GM18868 (cell line): ENCODE measurements at regions not wholly inside any gene's neighbourhood (a gene's known extent, or its start where the extent isn't known, plus 50 kb on each side); places are given as distances from the start of the nearest gene placed in this dataset.

Experiments
- ATAC-seq: cut with Tn5 transposase; IDR thresholded peaks from one replicate; pipeline ENCODE4 v1.9.1; 2021; ENCODE audit warnings: mild to moderate bottlenecking, moderate library complexity; ENCODE audit not compliant: unreplicated experiment

DNA sequence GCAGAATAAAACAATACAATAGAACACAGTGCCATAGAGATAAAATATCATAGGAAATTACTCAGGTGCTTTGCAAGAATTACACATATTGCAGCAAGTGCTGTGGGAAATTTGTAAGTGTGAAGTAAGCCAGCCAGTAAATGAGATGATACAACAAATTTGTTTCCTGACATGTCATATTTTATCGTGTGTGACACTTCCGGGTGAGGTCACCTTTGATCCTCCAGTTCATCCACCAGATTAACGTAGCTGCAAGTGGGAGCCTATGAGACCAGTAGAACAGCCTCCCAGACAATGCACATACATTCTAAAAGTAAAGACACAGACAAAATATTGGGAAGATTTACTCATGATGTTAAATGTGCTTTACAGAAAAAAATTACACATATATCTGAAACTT is 72.2 kb downstream of the PRDM9 start:
- no peak for ATAC-seq

DNA sequence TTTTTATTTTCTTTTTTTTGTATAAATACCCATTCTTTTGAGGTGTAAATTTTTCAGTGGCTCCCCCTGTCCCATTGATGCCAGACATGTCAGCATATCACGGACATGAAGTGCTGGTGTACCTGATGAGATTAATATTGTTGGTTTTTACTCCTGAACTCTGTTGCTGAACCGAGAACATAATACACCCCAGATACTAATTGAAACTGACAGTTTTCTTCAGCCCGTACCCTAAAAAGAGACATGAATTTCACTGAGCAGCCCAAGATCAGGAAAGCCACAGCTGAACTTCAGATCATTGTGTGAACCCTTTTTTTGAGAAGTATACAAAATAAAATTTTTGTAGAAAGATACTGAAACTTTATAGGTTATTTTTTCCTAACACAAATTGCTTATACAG is 75.7 kb downstream of the PRDM9 start:
- ATAC-seq, result no peak

DNA sequence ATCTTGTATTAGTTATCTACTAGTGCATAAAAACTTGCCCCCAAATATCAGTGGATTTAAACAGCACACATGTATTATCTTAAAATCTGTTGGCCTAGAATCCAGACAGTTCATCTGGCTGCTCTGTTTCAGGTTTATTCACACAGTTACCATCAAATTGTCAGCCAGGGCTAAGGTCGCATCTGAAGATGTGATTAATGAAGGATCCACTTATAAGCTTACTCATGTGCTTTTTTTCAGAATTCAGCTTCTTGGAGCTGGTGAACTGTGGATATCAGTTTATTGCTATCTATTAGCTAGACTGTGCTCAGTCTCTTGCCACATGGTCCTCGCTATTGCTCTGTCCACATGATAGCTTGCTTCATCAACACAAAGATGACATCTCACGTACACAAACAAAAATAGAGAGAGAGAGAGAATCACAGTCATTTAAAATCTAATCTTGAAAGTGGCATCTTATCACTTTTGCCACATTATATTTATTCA is 81.5 kb downstream of the PRDM9 start:
- no peak for ATAC-seq

DNA sequence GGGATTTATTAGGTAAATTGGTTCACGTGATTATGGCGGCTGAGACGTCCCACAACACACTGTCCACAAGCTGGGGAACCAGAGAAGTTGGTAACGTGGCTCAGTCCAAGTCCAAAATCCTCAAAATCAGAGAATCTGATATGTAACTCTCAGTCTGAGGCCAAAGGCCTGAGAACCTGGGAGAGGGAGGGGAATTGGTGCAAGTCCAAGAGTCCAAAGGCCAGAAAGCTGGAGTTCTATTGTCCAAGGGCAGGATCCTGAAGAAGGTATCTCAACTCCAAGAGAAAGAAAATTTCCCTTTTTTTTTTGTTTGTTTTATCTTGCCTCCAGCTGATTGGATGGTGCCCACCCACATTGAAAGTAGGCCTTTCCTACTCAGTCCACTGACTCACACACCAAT is 83.8 kb downstream of the PRDM9 start:
- ATAC-seq, result no peak

DNA sequence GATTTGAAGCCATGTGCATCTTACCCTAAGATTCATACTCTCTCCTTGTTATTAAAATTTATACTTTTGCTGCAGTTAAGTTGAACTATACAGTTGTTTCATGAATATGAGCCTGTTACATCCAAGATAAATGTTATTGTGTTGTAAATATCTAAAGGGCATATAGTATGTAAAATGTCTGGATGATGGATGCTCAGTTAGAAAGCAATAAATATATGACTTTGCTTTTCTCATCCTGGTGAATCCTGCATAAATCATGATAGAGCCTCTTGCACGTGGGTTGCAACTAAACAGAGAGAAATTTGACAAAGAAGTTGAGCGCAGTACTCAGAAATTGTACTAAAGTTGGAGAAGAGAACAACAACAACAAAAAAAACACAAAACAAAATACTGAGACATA is 99.5 kb downstream of the PRDM9 start:
- no peak for ATAC-seq

DNA sequence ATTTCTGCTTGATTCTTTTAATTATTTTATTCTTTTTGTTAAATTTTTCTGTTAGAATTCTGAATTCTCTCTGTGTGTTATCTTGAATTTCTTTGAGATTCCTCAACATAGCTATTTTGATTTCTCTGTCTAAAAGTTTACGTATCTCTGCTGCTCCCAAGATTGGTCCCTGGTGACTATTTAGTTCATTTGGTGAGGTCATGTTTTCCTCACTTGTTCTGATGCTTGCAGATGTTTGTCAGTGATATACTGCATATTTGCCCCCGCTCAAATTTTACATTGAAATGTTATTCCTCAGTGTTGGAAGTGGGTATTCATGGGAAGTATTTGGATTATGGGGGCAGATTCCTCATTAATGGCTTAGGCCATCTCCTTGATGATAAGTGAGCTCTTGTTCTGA is 105.3 kb downstream of the PRDM9 start:
- no peak for ATAC-seq

DNA sequence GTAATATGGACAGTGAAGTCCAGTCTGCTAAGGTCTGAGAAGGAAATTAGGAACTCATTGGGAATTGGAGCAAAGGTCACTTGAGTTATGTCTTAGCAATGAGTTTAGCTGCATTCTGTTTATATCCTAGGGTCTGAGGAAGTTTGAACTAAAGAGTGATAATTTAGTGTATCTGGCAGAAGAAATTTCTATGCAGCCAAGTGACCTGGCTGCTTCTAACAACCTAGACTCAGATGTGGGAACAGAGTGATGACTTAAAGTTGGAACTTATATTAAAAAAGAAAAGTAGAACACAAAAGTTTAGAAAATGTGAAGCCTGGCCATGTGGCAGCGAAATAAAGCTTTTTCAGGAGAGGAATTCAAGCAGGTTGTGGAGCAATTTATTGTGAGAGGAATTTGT is 106.2 kb downstream of the PRDM9 start:
- ATAC-seq, result no peak

DNA sequence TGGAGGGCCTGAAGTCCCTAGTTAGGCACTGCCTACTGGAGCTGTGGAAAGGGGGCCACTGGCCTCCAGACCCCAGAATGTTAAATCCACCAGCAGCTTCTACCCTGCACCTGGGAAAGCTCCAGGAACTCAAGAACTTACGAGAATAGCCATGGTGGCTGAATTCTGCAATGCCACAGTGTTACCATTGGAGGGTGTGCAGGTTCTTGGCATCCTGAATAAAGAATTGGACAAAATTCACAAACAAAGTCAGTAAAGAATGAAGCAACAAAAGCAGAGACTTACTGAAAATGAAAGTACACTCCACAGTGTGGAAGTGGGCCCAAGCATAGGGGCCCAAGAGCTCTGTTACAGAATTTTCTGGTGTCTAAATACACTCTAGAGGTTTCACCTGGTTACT is 107.0 kb downstream of the PRDM9 start:
- ATAC-seq, result no peak

DNA sequence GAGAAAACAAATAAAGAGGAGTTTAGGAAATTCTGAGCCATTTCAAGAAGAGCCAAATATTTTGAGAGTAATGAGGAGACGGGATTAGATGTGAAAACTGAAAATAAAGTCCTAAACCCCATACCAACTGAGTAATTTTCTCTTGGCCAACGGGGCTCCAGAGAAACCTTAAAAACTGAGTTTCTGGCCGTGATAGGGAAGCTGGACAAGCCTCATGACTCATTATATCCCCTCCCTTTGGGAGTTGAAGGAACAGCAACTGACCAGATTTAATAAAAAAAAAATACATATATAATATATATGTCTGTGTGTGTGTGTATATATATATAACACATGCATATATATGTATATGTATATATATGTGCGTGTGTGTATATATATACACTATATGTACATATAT is 119.6 kb downstream of the PRDM9 start:
- ATAC-seq, result no peak

DNA sequence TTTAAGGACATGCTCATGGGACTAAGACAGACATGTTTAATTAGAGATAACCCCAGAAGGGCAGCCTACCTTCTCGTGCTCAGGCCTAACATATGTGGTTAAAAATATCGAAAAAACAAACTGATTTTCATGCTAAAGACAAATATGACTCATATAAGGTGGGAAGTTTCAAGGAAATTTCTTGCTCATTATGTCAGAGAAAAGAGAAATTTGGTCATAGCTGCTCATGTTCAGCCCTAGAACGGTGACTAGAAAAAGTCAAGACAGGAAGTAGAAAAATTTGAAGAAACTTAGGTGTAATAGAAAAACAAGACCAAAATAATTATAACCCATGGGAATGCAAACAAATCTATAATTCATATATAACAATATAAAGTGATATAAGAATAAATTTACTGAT is 120.6 kb downstream of the PRDM9 start:
- no peak for ATAC-seq

DNA sequence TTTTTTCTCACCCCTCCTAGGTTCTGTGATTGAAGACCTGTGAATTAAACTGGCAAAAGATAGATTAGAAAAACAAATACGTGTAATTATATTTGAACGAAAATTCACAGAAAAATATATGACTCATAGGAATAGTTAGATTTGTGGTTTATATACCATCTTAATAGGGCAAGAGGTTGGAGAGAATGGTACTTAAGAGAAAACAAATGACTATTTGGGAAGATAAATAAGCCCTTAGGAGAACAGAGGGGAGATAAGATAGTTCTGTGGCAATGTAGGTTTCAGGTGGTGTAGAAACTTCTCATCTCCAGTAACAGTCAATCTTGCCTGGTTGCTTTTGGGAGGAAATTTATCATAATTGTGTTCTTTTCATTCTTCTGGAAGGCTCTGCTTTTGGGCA is 122.0 kb downstream of the PRDM9 start:
- ATAC-seq, result no peak

DNA sequence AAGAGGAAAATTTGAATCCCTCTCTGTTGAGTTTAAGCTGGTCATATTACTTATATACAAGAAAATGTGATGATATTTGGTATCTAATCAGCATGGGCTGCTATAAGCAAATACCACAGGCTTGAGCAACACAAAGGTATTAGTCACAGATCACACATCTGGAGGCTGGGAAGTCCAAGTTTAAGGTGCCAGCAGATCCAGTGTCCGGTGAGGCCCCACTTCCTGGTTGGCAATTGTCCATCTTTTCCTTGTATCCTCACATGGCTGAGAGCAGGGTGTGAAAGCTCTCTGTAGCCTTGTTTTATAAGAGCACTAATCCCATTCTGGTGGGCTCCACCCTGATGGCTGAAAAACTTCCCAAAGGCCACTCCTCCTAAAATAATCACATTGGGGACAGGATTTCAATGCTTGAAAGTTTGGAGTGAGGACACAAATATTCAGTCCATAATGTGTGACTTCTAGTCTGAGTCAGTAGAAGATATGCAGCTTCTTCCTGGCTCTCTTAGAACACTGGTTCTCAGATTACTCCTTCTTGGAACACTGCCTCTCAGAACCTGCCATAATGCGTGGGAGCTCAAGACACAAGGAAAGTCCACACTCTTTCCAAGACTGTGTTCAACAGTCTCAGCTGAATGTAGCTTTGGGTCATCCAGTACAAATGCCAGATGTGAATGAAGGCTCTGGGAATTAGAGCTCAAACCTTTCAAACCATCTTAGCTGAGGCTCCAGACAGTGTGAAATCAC is 124.1 kb downstream of the PRDM9 start:
- no peak for ATAC-seq

DNA sequence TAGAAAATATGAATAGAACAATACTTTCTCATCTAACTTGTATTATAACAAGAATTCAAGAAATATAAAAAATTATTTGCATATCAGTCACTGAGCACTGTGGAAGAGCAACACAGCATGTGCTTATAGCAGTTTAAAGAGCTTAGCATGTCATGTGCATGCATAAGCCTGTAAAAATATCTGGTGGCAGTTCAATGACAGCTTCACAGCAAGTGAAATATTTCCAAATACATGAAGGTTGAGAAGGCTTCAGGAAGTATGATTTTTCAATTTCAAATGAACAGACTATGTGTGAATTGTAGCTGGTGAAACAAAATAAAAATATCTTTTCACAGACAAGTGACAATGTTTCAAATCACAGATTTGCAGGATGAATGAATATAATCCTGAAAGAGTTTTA is 128.5 kb downstream of the PRDM9 start:
- no peak for ATAC-seq

DNA sequence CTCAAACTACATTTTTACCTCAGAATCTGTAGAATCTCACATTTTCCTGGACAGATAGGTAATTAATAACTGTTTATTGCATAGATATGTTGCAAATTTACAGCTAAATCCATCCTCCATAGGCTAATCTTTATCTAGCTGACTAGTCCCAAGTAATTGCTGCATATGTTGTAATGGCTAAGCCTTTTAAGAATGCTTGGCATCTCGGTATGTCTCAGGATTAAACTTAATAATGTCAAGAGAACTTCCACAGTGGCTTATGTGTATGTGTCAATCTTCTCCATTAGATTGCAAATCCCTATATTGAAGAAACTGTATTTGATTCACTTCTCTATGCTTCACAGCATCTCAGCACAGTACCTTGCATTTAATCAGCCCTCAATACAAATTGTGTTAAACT is 131.9 kb downstream of the PRDM9 start:
- no peak for ATAC-seq

DNA sequence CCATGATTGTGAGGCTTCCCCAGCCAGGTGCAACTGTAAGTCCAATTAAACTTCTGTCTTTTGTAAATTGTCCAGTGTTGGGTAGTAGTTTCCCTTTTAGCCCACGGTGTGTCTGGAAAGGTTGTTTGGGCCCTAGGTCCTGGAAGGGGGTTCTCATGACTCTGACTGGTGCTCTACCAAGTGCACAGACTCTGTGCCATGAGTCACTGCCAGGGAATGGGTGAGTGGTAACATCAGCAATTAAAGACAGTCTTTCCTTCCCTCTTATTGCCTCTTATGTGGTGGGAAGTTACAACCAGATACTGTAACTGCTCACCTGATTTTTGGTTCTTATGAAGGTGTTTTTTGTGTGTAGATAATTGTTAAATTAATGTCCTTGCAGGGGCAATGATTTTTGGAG is 141.2 kb downstream of the PRDM9 start:
- no peak for ATAC-seq

DNA sequence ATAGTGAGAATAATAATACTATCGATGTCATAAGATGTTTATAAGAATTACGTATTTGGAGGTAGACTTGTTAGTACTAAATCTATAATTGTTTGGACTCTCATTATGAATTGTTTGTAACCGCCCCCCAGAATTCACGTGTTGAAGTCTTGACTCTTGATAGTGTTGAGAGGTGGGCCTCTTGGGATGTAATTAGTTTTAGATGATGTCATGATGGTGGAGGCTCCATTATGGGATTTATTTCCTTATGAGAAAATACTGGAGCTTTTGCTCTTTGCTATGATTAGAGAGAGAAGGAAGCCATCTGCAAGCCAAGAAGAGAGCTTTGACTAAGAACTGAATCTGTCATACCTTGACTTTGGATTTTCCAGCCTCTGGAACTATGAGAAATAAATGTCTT is 142.2 kb downstream of the PRDM9 start:
- ATAC-seq, result no peak

DNA sequence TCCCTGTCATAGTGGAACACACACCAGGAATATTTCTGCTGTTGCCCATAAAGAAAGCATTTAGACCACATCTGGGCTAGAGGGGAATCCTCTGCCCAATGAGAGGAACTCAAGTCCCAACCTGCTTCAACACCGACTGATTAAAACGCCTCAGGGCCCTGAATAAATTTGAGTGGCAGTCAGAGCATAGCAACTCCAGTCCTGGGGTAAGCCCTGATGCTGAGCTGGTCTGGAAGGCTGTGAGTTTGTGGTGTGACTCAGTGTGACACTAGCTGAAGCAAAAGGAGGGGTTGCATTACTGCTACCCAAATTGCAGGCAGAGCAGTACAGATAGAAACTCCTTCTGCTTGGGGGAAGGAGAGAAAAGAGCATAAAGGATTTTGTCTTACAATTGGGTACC is 148.3 kb downstream of the PRDM9 start:
- no peak for ATAC-seq

DNA sequence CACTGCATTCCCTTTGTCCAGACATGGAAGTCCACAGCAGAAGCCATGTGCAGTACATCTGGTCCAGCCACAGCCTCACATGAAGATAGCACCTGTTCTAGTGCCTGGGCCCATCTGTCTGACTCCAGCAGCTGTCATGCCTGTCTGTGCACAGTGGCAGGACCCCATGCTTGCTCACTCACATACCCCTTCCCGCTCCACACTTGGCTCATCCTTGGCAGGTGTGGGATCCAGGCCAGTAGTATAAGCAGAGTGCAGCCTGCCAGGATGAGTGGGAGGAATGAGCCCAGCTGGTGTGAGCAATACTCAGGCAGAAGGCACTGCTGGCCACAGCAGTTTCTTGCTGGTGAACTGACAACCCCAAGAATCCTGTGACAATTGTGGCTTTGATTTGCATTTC is 168.0 kb downstream of the PRDM9 start:
- no peak for ATAC-seq

DNA sequence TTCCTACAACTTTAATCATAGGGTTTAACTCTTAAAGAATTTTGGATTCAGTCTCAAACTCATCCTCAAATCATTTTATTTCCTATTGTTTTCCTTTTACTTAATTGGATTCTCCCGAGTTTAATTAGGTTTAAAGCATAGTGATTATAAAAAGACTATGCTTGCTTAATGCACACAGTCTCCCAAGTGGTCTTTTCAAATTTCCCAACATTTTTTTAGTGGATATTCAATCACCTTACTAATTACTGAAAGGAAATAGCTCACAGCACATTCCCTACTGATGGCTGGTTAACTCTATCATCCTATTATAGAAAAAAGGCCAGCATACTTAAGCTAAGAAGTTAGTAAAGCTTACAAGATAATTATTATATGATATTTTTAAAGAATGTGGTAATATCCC is 170.6 kb downstream of the PRDM9 start:
- no peak for ATAC-seq

DNA sequence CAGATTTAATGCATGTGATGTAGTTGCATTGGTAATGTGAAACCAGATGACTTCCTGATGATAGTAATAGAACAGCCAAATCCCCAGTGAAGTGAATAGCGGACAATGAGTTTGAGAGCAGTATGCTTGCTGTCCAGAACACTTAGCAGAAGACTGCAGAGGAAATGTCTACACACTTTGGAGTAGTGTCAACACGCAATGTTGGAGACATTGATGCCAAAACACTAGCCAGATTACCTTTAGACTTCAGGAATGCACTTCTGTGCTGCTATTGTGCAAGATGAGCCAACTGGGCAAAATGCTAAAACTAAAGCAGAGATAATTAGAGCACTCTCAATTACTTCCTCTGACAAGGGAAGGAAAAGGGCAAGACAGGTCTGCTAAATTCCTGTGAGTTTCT is 176.7 kb downstream of the PRDM9 start:
- ATAC-seq, result no peak

DNA sequence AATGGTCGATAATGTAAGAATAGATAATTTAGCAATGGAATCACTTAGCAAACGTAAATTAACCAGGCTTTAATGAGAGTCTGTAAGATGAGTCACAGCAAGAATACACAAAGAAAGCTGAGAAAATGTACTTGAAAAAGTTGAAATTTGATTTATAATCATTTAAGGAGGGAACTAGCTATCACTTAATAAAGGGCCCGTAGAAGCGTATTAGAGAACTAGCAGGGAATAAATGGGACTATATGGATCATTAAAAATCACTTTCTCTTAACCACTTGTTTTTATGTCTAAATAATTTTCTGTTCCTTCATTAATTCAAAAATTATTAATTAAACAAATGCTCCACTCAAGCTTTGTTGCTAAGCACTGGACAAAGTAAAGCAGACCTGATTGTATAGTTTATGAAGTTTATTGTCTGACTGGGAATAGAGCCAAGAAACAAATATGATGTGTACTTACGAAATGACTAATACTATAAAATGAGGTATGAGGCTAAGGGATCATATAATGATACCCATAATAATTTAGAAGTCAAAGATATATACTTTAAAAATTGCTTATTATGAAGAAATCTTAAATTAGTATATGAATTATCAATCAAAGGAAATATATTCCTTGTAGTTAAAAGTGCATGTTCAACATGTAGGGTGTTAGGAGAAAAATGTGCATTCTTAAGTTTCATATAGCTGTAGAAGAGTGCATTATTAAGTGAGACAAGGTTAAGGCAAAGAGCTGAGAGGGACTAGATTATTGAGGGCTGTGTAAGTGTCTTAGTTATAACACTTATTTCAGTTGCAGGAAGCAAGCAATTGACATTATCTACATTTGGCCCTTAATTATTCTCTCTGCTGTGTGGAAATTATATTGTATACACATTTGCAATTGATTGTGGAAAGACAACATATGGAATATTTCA is 196.8 kb downstream of the PRDM9 start:
- ATAC-seq, result no peak

DNA sequence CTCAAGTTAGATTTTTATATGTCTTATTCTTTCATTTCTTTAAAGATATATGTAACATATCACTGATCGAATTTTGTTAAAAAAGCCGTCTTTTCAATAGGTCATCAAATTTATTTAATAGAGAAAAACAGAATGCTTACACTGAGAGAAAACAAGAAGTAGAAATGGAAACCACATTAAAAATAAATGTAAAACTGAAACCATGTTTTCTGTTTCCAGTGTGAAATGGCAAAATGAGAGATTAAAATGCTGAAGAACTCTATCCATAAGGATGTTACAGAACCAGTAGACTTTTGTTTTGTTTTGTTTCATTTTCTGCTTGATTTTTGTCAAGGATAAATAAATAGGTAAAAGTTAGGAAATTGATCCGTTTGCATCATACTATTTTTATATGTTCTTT is 210.1 kb downstream of the PRDM9 start:
- ATAC-seq, result peak; percentile 40
